ENCODE measurements at regions not wholly inside any gene's neighbourhood (a gene's known extent, or its start where the extent isn't known, plus 50 kb on each side); places are given as distances from the start of the nearest gene placed in this dataset.
"Not testable (repeated sequence)": the region's sequence is repeated elsewhere in the genome, so short reads cannot be mapped to it uniquely, and the experiment has no call there.

DNA sequence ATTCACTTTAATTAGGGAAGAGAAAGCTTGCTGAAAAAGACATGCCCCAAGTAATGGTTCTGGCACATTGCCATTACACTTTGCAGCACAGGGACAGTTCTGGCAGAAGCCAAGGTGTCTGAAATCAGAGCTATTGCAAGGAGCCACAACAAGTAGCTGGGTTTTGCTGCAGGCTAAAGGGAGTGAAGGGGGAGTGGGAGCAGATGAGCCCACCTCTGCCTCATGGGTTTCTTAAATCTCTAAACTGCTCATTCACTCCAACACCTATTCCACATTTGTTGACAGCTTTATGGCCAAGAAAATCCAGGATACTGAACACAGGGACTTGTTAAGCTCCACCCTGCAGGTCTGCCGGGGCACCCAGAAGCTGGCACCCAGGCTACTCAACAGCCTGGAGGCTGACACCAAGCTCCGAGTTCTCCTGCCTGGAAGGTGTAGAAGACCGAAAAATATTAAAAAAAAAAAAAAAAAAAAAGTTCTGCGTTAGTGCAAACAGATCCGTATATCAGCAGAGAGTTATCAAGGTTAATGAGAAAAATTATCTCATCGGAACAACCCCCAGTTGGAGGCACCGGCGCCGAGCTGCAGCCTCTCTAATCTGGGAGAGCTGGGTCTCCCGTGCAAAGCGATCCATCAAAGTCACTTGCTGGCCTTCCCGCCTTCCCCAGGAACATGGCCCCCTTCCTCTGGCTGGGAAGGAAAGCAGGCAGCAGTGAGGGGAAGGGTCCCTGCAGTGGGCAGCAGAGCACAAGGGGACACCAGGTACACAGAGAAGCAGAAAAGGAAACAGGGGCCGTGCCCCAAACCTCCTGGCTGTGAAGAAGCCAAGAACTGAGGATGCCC, 123.7 kb downstream of the HNMT start:
- Histone ChIP-seq H3K4me3 (ENCODE audit: low read length) (no peak overlapping the region), H3K36me3 (ENCODE audit: insufficient read depth, low read depth, low read length) (no peaks in the 10 kb centered on the region), H3K9me3 (ENCODE audit: insufficient read depth, low read depth, low read length) (no peaks in the 10 kb centered on the region), H3K27ac (ENCODE audit: low read length) (no peak overlapping the region), H3K9ac (ENCODE audit: low read depth, low read length) (no peak overlapping the region), H3K27me3 (ENCODE audit: insufficient read depth, low read length) (no peaks in the 10 kb centered on the region), H3K4me1 (ENCODE audit: insufficient read depth, low read length) (no peaks in the 10 kb centered on the region)

DNA sequence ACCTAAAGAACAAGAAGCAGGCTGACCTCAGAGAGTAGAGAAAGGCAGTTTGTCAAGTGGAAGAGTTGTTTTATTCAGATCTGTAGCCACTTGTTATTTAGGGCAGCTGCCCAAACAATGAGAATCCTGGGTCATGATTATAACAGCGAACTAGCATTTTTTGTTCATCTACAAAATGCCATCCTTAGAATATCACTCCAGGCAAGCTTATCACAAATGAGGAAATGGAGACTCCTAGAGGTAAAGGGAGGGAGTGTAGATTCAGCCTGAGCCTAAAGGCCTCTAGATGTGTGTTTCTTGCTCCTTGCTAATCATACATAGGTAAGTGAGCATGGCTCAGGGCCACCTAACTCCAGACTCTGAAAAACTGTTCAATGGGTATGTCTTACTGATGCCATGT, 126.1 kb downstream of the HNMT start:
- no peak overlapping the region for H3K27ac ChIP-seq (ENCODE audit: low read length)
- peaks cover 14% of the 10 kb centered on the region; the same call in 1 of the 2 replicates for H3K4me1 ChIP-seq (ENCODE audit: insufficient read depth, low read length)
- H3K9me3 ChIP-seq (ENCODE audit: insufficient read depth, low read depth, low read length) = no peaks in the 10 kb centered on the region
- no peak overlapping the region for H3K9ac ChIP-seq (ENCODE audit: low read depth, low read length)
- no peak overlapping the region for H3K4me3 ChIP-seq (ENCODE audit: low read length)
- no peaks in the 10 kb centered on the region; the same call in 1 of the 2 replicates for H3K27me3 ChIP-seq (ENCODE audit: insufficient read depth, low read length)
- H3K36me3 ChIP-seq (ENCODE audit: insufficient read depth, low read depth, low read length) = no peaks in the 10 kb centered on the region

DNA sequence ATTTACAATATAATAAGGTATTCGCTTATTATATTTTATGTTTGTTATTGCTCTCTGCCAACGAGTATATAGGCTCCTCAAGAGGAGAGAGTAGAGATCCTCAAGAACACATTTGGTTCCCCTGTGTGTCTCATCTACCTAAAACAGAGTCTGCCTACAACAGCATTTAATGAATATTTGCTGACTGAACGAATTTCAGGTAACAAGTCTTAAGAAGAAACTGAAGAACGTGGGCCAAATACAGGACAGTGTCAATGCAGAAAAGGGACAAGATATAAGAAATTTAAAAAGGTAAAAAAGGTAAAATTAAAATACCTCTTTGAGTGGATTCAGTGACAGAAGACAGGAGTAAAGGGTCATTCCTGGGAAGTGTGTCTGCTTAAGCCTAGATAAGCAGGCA, 129.2 kb downstream of the HNMT start:
- Histone ChIP-seq H3K36me3 (ENCODE audit: insufficient read depth, low read depth, low read length) (no peaks in the 10 kb centered on the region), H3K4me3 (ENCODE audit: low read length) (no peak overlapping the region), H3K9ac (ENCODE audit: low read depth, low read length) (no peak overlapping the region), H3K27me3 (ENCODE audit: insufficient read depth, low read length) (no peaks in the 10 kb centered on the region; the same call in 1 of the 2 replicates), H3K9me3 (ENCODE audit: insufficient read depth, low read depth, low read length) (no peaks in the 10 kb centered on the region), H3K4me1 (ENCODE audit: insufficient read depth, low read length) (peaks cover 14% of the 10 kb centered on the region; the same call in 1 of the 2 replicates), H3K27ac (ENCODE audit: low read length) (no peak overlapping the region)

DNA sequence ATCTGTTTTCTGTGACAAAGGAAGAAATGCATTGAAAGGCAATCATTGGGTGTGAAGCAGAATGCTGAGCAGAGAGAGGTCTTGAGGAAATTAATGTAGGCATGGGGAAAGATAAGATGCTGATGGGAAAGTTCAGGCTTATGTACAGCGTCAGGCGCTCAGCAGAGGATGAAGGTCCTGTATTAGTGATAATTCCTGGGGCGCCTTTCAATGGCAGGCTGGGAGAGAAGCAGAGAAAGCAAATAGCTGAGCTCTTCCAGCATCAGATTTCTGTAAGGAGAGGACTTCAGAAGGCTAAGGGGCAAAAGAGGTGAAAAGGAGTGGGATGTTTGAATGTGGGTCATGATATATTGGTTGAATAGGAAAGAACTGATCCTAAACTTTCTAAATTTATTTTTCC, 129.8 kb downstream of the HNMT start:
- Histone ChIP-seq H3K9ac (ENCODE audit: low read depth, low read length) (no peak overlapping the region), H3K36me3 (ENCODE audit: insufficient read depth, low read depth, low read length) (no peaks in the 10 kb centered on the region), H3K27me3 (ENCODE audit: insufficient read depth, low read length) (no peaks in the 10 kb centered on the region; the same call in 1 of the 2 replicates), H3K4me1 (ENCODE audit: insufficient read depth, low read length) (peaks cover 14% of the 10 kb centered on the region; the same call in 1 of the 2 replicates), H3K9me3 (ENCODE audit: insufficient read depth, low read depth, low read length) (no peaks in the 10 kb centered on the region), H3K27ac (ENCODE audit: low read length) (no peak overlapping the region), H3K4me3 (ENCODE audit: low read length) (peak overlapping the region; percentile 0; the same call in 1 of the 2 replicates)

DNA sequence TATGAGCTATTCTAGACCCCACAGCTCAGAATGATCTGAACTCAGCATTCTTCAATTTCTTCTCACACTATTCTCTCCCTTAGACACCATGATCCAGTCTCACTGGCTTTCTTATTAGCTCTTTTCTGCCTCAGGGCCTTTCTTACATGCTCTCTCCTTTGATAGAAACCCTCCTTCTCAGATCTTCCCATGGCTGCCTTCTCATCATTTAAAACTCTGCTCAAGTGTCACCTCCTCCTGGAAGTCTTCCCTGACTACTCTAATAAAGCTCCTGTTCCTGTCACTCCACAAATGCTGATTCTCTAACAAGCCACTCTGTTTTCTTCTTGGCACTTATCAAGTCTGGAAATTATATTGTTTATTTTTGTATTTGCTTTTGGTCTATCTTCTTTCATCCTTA, 131.1 kb downstream of the HNMT start:
- peaks cover 14% of the 10 kb centered on the region; the same call in 1 of the 2 replicates for H3K4me1 ChIP-seq (ENCODE audit: insufficient read depth, low read length)
- no peak overlapping the region for H3K4me3 ChIP-seq (ENCODE audit: low read length)
- H3K36me3 ChIP-seq (ENCODE audit: insufficient read depth, low read depth, low read length) = no peaks in the 10 kb centered on the region
- no peaks in the 10 kb centered on the region; the same call in 1 of the 2 replicates for H3K27me3 ChIP-seq (ENCODE audit: insufficient read depth, low read length)
- no peaks in the 10 kb centered on the region for H3K9me3 ChIP-seq (ENCODE audit: insufficient read depth, low read depth, low read length)
- H3K9ac ChIP-seq (ENCODE audit: low read depth, low read length) = no peak overlapping the region
- H3K27ac ChIP-seq (ENCODE audit: low read length) = no peak overlapping the region

DNA sequence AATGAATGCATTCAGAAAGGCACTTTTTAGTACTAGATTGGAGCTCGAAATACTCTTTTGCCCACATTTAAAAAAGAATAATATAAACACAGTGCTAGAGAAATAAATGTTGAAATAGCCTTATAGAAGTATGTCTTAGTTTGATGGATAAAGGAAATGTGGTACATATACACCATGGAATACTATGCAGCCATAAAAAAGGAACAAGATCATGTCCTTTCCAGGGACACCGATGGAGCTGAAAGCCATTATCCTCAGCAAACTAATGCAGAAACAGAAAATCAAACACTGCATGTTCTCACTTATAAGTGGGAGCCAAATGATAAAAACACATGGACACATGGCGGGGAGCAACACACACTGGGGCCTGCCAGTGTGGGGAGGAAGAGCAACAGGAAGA, 135.0 kb downstream of the HNMT start:
- H3K9ac ChIP-seq (ENCODE audit: low read depth, low read length); H3K27ac ChIP-seq (ENCODE audit: low read length); H3K36me3 ChIP-seq (ENCODE audit: insufficient read depth, low read depth, low read length); H3K27me3 ChIP-seq (ENCODE audit: insufficient read depth, low read length); H3K9me3 ChIP-seq (ENCODE audit: insufficient read depth, low read depth, low read length); H3K4me3 ChIP-seq (ENCODE audit: low read length); H3K4me1 ChIP-seq (ENCODE audit: insufficient read depth, low read length): not testable (repeated sequence)

DNA sequence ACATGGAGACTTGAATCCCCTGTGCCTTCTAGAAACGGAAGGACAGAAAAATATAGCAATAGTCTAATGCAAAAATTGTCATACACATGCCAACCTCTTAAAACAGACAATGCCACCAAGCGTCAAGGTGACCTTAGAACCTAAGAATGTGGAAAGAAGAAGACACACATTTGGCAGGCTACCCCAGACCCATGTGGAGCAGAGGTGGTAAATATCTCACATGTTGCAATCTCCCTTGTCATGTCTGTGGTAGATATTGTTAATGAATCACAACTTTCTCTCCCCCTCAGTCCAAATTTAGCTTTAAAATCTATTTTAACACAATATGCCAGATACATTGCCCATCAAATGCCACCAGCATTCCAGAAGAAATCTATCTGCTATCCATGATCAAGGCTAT, 137.4 kb downstream of the HNMT start:
- Histone ChIP-seq H3K36me3 (ENCODE audit: insufficient read depth, low read depth, low read length) (no peaks in the 10 kb centered on the region), H3K27me3 (ENCODE audit: insufficient read depth, low read length) (no peaks in the 10 kb centered on the region), H3K4me1 (ENCODE audit: insufficient read depth, low read length) (no peaks in the 10 kb centered on the region), H3K4me3 (ENCODE audit: low read length) (no peak overlapping the region), H3K27ac (ENCODE audit: low read length) (no peak overlapping the region), H3K9me3 (ENCODE audit: insufficient read depth, low read depth, low read length) (no peaks in the 10 kb centered on the region), H3K9ac (ENCODE audit: low read depth, low read length) (no peak overlapping the region)

DNA sequence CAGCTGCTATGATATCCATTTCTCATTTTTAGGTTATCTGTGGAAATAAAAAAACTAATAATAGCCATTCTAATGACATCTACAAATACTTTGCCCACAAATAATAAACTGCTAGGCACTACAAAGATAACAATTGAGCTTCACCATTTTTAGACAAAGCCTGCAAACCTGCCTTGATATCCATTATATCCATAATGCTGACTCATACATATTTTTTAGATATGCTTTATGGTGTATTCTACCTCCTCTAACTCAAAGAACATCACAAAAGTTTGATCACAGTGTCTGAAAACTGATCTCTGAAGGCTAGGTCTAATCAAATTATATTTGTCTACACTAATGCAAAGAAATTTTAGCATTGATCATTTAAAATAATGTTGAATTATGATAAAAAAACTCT, 138.4 kb downstream of the HNMT start:
- Histone ChIP-seq H3K4me1 (ENCODE audit: insufficient read depth, low read length) (no peaks in the 10 kb centered on the region), H3K9ac (ENCODE audit: low read depth, low read length) (no peak overlapping the region), H3K4me3 (ENCODE audit: low read length) (no peak overlapping the region)

DNA sequence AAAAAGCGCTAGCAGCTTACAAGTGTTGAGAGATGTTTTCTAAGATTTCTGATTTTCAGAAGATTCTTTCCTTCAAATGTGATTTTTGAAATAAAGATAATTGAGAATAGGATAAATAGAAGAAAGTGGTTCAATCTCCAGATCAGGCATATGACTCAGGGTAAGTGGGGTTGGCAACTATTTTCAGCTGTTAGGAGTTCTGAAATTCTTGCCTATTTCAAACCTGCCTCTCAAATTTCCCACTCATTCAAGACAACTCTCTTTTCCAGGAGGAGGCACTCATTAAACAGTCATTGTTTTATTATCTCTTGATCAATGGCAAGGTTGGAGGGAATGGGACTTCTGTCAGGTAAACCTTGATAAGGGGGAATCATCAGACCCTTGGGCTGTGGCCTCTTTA, 138.9 kb downstream of the HNMT start:
- H3K4me1 ChIP-seq (ENCODE audit: insufficient read depth, low read length) = no peaks in the 10 kb centered on the region
- no peak overlapping the region for H3K9ac ChIP-seq (ENCODE audit: low read depth, low read length)
- H3K36me3 ChIP-seq (ENCODE audit: insufficient read depth, low read depth, low read length) = no peaks in the 10 kb centered on the region
- H3K9me3 ChIP-seq (ENCODE audit: insufficient read depth, low read depth, low read length) = no peaks in the 10 kb centered on the region
- no peak overlapping the region for H3K27ac ChIP-seq (ENCODE audit: low read length)
- no peaks in the 10 kb centered on the region for H3K27me3 ChIP-seq (ENCODE audit: insufficient read depth, low read length)
- H3K4me3 ChIP-seq (ENCODE audit: low read length) = no peak overlapping the region

More for the DNA sequence above, 138.4 kb downstream of the HNMT start:
- Histone ChIP-seq H3K9me3 (ENCODE audit: insufficient read depth, low read depth, low read length) (no peaks in the 10 kb centered on the region), H3K27me3 (ENCODE audit: insufficient read depth, low read length) (no peaks in the 10 kb centered on the region), H3K36me3 (ENCODE audit: insufficient read depth, low read depth, low read length) (no peaks in the 10 kb centered on the region), H3K27ac (ENCODE audit: low read length) (no peak overlapping the region)

DNA sequence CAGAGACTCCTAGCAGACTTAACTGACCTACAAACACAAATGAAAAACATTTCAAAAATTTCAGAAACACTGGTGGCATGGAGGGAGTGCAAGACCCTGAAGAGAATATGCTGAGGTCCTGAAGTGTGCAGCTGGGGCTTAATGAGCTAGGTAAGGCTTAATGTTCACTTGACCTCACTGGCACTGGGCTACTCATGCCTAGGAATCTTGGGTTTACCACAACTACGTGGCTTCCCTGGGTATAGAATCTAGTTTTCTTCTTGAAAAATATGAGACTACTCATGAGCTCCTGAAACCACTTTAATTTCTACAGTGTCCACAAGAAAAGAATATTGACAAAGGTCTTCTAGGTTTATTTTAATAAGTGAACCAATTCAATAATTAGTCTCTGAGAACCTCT, 139.8 kb downstream of the HNMT start:
- Histone ChIP-seq H3K27me3 (ENCODE audit: insufficient read depth, low read length) (no peaks in the 10 kb centered on the region), H3K4me1 (ENCODE audit: insufficient read depth, low read length) (no peaks in the 10 kb centered on the region), H3K36me3 (ENCODE audit: insufficient read depth, low read depth, low read length) (no peaks in the 10 kb centered on the region), H3K9me3 (ENCODE audit: insufficient read depth, low read depth, low read length) (no peaks in the 10 kb centered on the region), H3K27ac (ENCODE audit: low read length) (no peak overlapping the region), H3K4me3 (ENCODE audit: low read length) (no peak overlapping the region), H3K9ac (ENCODE audit: low read depth, low read length) (no peak overlapping the region)

DNA sequence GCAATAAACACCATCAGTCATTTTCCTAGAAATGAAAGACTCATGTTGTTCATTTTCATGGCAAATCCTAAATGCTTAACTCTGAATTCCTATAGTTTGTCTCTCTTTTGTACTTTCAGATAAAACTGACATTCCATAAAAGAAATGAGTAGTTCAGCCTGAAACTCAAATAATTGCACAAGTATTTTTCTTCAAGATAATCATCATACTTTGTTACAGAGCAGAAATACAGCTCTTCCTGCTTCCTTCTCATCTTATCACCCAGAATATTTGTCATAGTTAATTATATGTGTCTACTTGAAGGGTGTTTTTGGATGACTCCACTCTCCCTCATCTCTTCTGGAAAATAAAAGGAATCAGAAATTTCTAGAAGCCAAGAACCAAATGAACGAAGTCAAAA, 141.1 kb downstream of the HNMT start:
- no peaks in the 10 kb centered on the region for H3K9me3 ChIP-seq (ENCODE audit: insufficient read depth, low read depth, low read length)
- no peak overlapping the region for H3K9ac ChIP-seq (ENCODE audit: low read depth, low read length)
- no peak overlapping the region for H3K4me3 ChIP-seq (ENCODE audit: low read length)
- no peak overlapping the region for H3K27ac ChIP-seq (ENCODE audit: low read length)
- H3K36me3 ChIP-seq (ENCODE audit: insufficient read depth, low read depth, low read length) = no peaks in the 10 kb centered on the region
- no peaks in the 10 kb centered on the region for H3K27me3 ChIP-seq (ENCODE audit: insufficient read depth, low read length)
- no peaks in the 10 kb centered on the region for H3K4me1 ChIP-seq (ENCODE audit: insufficient read depth, low read length)

DNA sequence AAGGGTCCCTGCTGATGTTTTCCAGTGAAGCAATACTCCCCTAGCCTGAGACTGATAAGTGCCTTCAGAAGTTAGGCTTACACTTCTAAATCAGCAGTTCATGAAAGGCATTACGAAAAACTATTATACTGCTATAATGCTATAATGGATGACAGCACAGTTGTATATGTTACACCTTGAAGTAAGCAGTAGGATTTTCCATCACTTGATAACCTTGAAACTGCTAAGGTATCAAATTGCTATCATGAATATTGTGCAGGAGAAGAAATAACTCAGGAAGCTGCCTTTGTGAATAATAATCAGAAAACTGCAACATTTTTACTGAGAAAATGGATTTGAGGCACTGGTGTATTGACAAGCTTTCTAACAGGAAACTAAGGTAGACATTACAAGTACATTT, 142.3 kb downstream of the HNMT start:
- H3K4me3 ChIP-seq (ENCODE audit: low read length) = no peak overlapping the region
- no peaks in the 10 kb centered on the region for H3K36me3 ChIP-seq (ENCODE audit: insufficient read depth, low read depth, low read length)
- H3K9ac ChIP-seq (ENCODE audit: low read depth, low read length) = no peak overlapping the region
- no peaks in the 10 kb centered on the region for H3K9me3 ChIP-seq (ENCODE audit: insufficient read depth, low read depth, low read length)
- no peak overlapping the region for H3K27ac ChIP-seq (ENCODE audit: low read length)
- H3K4me1 ChIP-seq (ENCODE audit: insufficient read depth, low read length) = no peaks in the 10 kb centered on the region
- no peaks in the 10 kb centered on the region for H3K27me3 ChIP-seq (ENCODE audit: insufficient read depth, low read length)
